ENCODE measurements at regions not wholly inside any gene's neighbourhood (a gene's known extent, or its start where the extent isn't known, plus 50 kb on each side); places are given as distances from the start of the nearest gene placed in this dataset.
A peak's percentile ranks its signal among the peaks of the same experiment; 100 is the strongest.
"Not testable (repeated sequence)": the region's sequence is repeated elsewhere in the genome, so short reads cannot be mapped to it uniquely, and the experiment has no call there.

GRCh38 chr10:9111976-9112375, 1057.5 kb downstream of the GATA3 start:
- DNase-seq (ENCODE audit: low spot score) = no peak

DNA sequence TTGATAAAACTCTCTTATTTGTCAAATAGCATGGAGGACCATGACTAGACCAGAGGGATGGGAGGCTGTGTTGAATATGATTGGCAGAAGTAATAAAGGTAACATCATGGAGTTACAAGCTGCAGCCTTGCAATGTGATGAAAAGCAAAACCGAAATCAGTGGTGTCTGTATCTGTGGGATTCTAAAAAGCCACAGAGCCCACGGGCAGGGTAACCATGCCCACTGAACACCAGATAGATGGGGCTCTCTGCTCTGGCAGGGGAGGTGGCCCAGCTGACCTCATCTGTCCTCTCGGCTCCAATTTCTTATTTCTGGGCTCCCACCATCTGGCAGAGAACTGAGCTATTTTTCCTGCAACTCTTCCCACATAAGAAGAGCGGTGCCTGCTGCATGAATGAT, 1072.2 kb downstream of the GATA3 start:
- no peak for DNase-seq (ENCODE audit: low spot score)

- no peak for DNase-seq (ENCODE audit: low spot score)
Observed at GRCh38 chr10:9137368-9137767, 1082.9 kb downstream of the GATA3 start.

DNA sequence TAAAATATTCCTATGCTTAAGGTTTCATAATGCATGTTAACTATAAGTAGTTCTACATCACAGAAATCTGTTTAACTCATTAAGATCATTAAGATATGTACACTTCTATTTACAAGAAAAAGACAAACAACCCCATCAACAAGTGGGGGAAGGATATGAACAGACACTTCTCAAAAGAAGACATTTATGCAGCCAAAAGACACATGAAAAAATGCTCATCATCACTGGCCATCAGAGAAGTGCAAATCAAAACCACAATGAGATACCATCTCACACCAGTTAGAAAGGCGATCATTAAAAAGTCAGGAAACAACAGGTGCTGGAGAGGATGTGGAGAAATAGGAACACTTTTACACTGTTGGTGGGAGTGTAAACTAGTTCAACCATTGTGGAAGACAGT, 1084.3 kb downstream of the GATA3 start:
- DNase-seq (ENCODE audit: low spot score) = not testable (repeated sequence)

GRCh38 chr10:9140373-9140772, 1085.9 kb downstream of the GATA3 start:
- no peak for DNase-seq (ENCODE audit: low spot score)

GRCh38 chr10:9147475-9147874, 1093.0 kb downstream of the GATA3 start:
- DNase-seq (ENCODE audit: low spot score) = no peak

DNA sequence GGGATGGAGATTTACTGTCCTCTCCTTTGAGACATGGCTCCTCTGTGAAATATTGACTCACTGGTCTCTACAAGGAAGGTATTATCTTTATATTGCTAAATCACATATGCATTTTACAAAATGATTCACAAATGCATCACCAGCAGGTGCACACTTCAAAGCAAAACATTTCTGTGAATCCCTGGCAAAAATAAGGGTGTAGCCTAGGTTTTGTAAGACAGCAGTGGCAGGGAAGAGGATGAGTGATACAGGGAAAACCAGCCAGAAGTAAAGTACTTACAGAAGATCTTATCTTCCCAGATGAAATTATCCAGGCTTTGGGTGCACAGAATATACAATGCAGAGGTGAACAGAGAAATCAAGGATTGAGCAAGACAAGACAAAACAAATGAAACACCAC, 1094.6 kb downstream of the GATA3 start:
- DNase-seq (ENCODE audit: low spot score) = peak; percentile 37

- not testable (repeated sequence) for DNase-seq (ENCODE audit: low spot score)
Observed at GRCh38 chr10:9153057-9153456, 1098.6 kb downstream of the GATA3 start.

- no peak for DNase-seq (ENCODE audit: low spot score)
Observed at GRCh38 chr10:9157656-9158055, 1103.2 kb downstream of the GATA3 start.

DNA sequence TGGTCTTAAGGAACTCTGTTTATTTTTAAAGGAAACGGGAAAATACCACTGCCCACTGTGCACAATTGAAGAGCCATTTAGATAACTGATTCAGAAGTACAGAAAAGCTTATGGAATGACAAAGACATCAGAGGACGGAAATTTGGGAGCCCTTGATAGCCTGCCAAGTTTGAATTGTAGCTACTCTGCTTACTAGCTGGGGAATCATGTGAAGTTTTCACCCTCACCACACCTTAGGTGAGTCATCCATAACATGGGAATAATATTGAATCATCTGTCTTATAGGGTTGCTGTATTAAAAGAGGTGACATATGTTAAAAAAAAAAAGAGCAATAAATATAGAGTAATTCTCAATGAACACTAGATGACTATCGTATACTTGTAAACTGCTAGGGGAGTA, 1104.2 kb downstream of the GATA3 start:
- peak; percentile 78 for DNase-seq (ENCODE audit: low spot score)

GRCh38 chr10:9160275-9160674, 1105.8 kb downstream of the GATA3 start:
- no peak for DNase-seq (ENCODE audit: low spot score)

- DNase-seq (ENCODE audit: low spot score) = no peak
Observed at GRCh38 chr10:9163699-9164098, 1109.2 kb downstream of the GATA3 start.

- DNase-seq (ENCODE audit: low spot score) = peak; percentile 37
Observed at GRCh38 chr10:9166770-9167169, 1112.3 kb downstream of the GATA3 start.

DNA sequence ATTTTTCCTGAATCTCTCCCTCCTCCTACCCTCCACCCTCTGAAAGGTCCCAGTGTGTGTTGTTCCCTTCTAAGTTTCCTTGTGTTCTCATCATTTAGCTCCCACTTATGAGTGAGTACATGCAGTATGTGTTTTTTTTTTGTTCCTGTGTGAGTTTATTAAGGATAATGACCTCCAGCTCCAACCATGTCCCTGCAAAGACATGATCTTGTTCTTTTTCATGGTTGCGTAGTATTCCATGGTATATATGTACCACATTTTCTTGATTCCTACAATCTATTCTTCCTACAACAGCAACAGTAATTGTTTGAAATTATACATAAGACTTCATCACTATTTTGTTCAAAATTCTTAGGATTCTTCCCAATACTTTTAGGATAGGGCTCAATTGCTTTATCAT, 1117.8 kb downstream of the GATA3 start:
- DNase-seq (ENCODE audit: low spot score) = no peak

DNA sequence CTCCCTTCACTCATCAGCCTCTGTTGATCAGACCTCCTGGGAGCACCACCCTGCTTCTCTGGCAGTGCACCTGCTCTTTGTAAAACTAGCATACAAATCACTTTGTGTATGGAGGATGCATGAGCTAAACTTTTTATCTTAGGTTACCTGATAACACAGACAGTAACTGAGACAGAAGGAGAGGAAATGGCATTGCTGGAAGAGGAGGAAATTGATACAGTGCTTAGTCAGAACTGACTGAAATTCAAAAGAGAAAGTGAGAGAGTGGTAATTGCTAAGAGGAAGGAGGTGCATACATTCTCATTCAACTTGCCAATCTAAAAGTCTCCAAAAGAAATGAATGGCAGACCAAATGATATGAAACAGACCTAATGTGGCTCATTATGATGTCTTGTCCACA, 1120.7 kb downstream of the GATA3 start:
- DNase-seq (ENCODE audit: low spot score) = no peak

GRCh38 chr10:9183197-9183880, 1128.9 kb downstream of the GATA3 start:
- DNase-seq (ENCODE audit: low spot score) = not testable (repeated sequence)

DNA sequence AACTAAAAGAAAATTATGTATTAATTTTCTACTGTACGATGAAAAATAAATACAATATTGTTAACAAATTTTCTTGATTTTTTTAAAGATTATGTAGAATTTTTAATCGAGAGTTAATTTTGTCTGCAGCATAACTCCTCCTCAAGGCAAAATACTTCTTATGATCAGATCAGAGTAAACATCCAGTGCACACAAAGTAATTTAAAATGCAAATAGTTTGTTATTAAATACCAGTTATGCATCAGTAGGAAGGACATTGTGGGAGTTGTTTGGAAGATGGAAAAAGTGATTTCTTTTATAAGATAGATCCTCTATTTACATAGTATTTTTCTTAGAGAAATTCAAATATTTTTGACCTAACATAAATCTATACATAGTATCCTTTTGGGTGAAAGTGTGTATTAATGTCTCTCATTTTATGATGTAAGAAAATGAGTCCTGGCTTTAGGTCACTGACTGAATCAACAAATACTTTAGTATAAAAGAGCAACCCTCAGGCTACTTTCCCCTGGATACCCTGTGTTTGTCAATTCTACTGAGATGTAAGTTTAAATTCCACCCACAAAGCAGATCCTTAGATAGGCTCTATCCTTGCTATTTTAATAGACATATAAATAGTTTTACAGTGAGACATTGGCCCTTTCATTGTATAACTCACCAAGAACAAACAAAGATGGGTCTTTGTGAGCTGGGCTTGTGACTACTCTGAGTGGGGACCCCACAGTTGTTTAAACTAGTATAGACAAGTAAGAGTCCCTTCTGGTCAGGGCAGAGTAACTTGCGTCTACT, 1133.7 kb downstream of the GATA3 start:
- DNase-seq (ENCODE audit: low spot score) = peak; percentile 77

DNA sequence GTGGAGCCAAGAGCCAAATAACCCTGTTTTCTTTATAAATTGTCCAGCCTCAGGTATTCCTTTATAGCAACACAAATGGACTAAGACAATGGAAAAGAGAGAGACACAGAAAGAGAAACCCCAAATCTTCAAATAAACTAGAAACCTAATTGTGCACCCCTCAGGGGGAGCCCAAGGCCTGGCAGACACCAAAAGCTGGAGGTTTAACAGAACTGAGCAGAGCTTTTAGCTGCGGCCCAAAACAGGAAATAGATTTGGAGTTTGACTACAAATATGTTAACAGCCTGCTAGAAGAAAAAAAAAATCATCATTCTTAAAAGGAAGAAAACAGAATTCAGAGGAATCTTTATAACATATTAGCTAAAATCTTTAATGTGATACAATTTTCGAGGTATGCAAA, 1135.0 kb downstream of the GATA3 start:
- no peak for DNase-seq (ENCODE audit: low spot score)

GRCh38 chr10:9193120-9193519, 1138.6 kb downstream of the GATA3 start:
- no peak for DNase-seq (ENCODE audit: low spot score)

DNA sequence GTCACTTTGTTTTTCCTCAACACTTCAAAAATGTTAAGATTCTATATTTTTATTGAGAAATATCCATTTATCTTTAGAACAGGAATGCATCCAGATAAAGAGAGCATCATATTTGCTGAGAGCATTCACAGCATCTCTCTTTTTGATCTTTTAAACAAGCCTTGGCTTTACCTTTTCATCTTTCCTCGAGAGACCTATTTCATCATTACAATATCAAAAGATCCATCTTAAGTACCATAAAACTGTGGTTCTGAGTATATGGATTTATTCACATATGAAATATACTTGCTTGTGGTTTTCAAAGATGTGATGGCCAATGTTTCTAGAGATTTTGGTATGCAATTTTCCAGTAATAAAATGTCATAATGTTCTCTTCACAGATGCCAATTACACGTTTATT, 1140.9 kb downstream of the GATA3 start:
- DNase-seq (ENCODE audit: low spot score) = no peak

GRCh38 chr10:9198611-9199010, 1144.1 kb downstream of the GATA3 start:
- DNase-seq (ENCODE audit: low spot score) = no peak

- DNase-seq (ENCODE audit: low spot score) = no peak
Observed at GRCh38 chr10:9205558-9205957, 1151.1 kb downstream of the GATA3 start.

GRCh38 chr10:9209105-9209798, 1154.8 kb downstream of the GATA3 start:
- DNase-seq (ENCODE audit: low spot score) = peak; percentile 80
